ENCODE measurements at regions not wholly inside any gene's neighbourhood (a gene's known extent, or its start where the extent isn't known, plus 50 kb on each side); places are given as distances from the start of the nearest gene placed in this dataset.

GRCh38 chr17:77444984-77445759 is 304.4 kb downstream of the SEC14L1 start:
- TF ChIP-seq CTCF (IDR thresholded peaks at IDR 0.05; ENCODE audit: low read depth, low read length, poor library complexity, severe bottlenecking) (no peak), EZH2phosphoT487 (IDR thresholded peaks at IDR 0.05; ENCODE audit: borderline replicate concordance, low read length) (no peak)
